GM23338 (cell line): ENCODE measurements at regions not wholly inside any gene's neighbourhood (a gene's known extent, or its start where the extent isn't known, plus 50 kb on each side); places are given as distances from the start of the nearest gene placed in this dataset.

ENCODE experiments used
- ATAC-seq: fragments of 200-7000 bp; cut with Tn5 transposase; 3 replicates; pipeline ENCODE4 v1.9.1; 2020
- DNase-seq: peaks from one replicate; pipeline ENCODE4 v3.0.0-alpha.2; 2015; ENCODE audit warnings: low spot score
- H2AFZ ChIP-seq: fragments of 200-600 bp; sonication (generic); 2 replicates; pipeline ENCODE4 v1.8.0; 2016; ENCODE audit warnings: antibody characterized with exemption, mild to moderate bottlenecking, moderate library complexity
- H3F3A ChIP-seq: fragments of 200-600 bp; sonication (generic); replicated peaks from 2 replicates; pipeline ENCODE4 v1.8.0; 2017; ENCODE audit warnings: antibody characterized with exemption, mixed run types, low read depth
- H3K27ac ChIP-seq: fragments of 200-600 bp; sonication (generic); 2 replicates; pipeline ENCODE4 v1.6.1; 2016; ENCODE audit warnings: low read depth
- H3K27me3 ChIP-seq: fragments of 200-600 bp; sonication (generic); 2 replicates; pipeline ENCODE4 v1.8.0; 2016; ENCODE audit warnings: mild to moderate bottlenecking, mixed run types, moderate library complexity; ENCODE audit not compliant: insufficient read depth
- H3K36me3 ChIP-seq: fragments of 200-600 bp; sonication (generic); 2 replicates; pipeline ENCODE4 v1.8.0; 2016; ENCODE audit warnings: mild to moderate bottlenecking; ENCODE audit not compliant: insufficient read depth
- H3K4me1 ChIP-seq: fragments of 200-600 bp; sonication (generic); 2 replicates; pipeline ENCODE4 v1.8.0; 2016; ENCODE audit warnings: mild to moderate bottlenecking, moderate library complexity; ENCODE audit not compliant: insufficient read depth
- H3K4me2 ChIP-seq: fragments of 200-600 bp; sonication (generic); 2 replicates; pipeline ENCODE4 v1.7.1; 2017; ENCODE audit warnings: mixed run types
- H3K4me3 ChIP-seq: fragments of 200-600 bp; sonication (generic); 2 replicates; pipeline ENCODE4 v1.6.1; 2016; ENCODE audit warnings: mixed run types
- H3K79me2 ChIP-seq: fragments of 200-600 bp; sonication (generic); replicated peaks from 2 replicates; pipeline ENCODE4 v1.8.0; 2017; ENCODE audit warnings: mild to moderate bottlenecking; ENCODE audit not compliant: insufficient read depth
- H3K9me2 ChIP-seq: fragments of 200-600 bp; sonication (generic); 2 replicates; pipeline ENCODE4 v1.8.0; 2017; ENCODE audit not compliant: insufficient read depth
- H4K20me1 ChIP-seq: fragments of 200-600 bp; sonication (generic); replicated peaks from 2 replicates; pipeline ENCODE4 v1.8.0; 2017; ENCODE audit warnings: mild to moderate bottlenecking; ENCODE audit not compliant: insufficient read depth
- H3K27ac Mint-ChIP-seq: 2 replicates; pipeline ENCODE4 v1.8.0; 2020; ENCODE audit warnings: inconsistent platforms, mild to moderate bottlenecking, moderate library complexity, mixed read lengths
- H3K27me3 Mint-ChIP-seq: 3 replicates; pipeline ENCODE4 v1.8.0; 2022; ENCODE audit warnings: low read depth, mild to moderate bottlenecking, moderate library complexity, mixed read lengths, inconsistent platforms; ENCODE audit not compliant: insufficient read depth, poor library complexity
- H3K36me3 Mint-ChIP-seq: 3 replicates; pipeline ENCODE4 v1.8.0; 2021; ENCODE audit warnings: low read depth, mild to moderate bottlenecking, inconsistent platforms, moderate library complexity, mixed read lengths
- H3K4me1 Mint-ChIP-seq: 3 replicates; pipeline ENCODE4 v1.8.0; 2020; ENCODE audit warnings: mild to moderate bottlenecking, inconsistent platforms, mixed read lengths
- H3K4me3 Mint-ChIP-seq: 3 replicates; pipeline ENCODE4 v1.8.0; 2021; ENCODE audit warnings: moderate library complexity, mild to moderate bottlenecking, inconsistent platforms, mixed read lengths
- H3K9me3 Mint-ChIP-seq: 3 replicates; pipeline ENCODE4 v1.8.0; 2020; ENCODE audit warnings: moderate library complexity, mild to moderate bottlenecking, inconsistent platforms, mixed read lengths
- CTCF ChIP-seq, 2 experiments: fragments of 200-600 bp in 1 of 2; sonication (generic) in 1 of 2; conservative IDR thresholded peaks; 2 replicates each; pipeline versions ENCODE4 v1.5.1 to v1.6.1; 2016 to 2017; ENCODE audit warnings: antibody characterized with exemption in 2 of 2, low read depth in 2 of 2, mild to moderate bottlenecking in 2 of 2, moderate library complexity in 1 of 2
- EZH2 ChIP-seq: fragments of 200-600 bp; sonication (generic); IDR thresholded peaks from one replicate; pipeline ENCODE4 v1.8.0; 2017; ENCODE audit warnings: antibody characterized with exemption, mild to moderate bottlenecking, low read depth; ENCODE audit not compliant: unreplicated experiment
- JUNB ChIP-seq: IDR thresholded peaks from one replicate; pipeline ENCODE4 v1.6.1; 2016; ENCODE audit warnings: antibody characterized with exemption; ENCODE audit not compliant: unreplicated experiment
- NANOG ChIP-seq: IDR thresholded peaks from 2 replicates; pipeline ENCODE4 v1.6.1; 2016; ENCODE audit warnings: antibody characterized with exemption, borderline replicate concordance
- STAT1 ChIP-seq: IDR thresholded peaks from one replicate; pipeline ENCODE4 v1.6.1; 2016; ENCODE audit warnings: antibody characterized with exemption; ENCODE audit not compliant: unreplicated experiment
- ZNF331 ChIP-seq: fragments of 250-450 bp; sonication (Bioruptor Pico); IDR thresholded peaks from 2 replicates; pipeline ENCODE4 v1.5.0; 2020; ENCODE audit warnings: low read depth, mild to moderate bottlenecking, moderate library complexity
- ZNF462 ChIP-seq: fragments of 250-450 bp; sonication (Bioruptor Pico); IDR thresholded peaks from 2 replicates; pipeline ENCODE4 v1.5.0; 2020; ENCODE audit warnings: mild to moderate bottlenecking, moderate library complexity

- no peak for TF ChIP-seq ZNF462
- TF ChIP-seq CTCF (conservative IDR thresholded peaks at IDR 0.05; ENCODE audit: low read depth in 2 of 2): no peak
- no peak for TF ChIP-seq ZNF331
- no peak for TF ChIP-seq JUNB
- no peak for TF ChIP-seq EZH2
- TF ChIP-seq STAT1: no peak
Measured at GRCh38 chr6:23330632-23331031, 761.3 kb downstream of the HDGFL1 start (continued).

- H3K9me2 ChIP-seq: peaks cover 3% of the 10 kb centered on the region; the same call in 1 of the 2 replicates
- no peaks in the 10 kb centered on the region for H3K36me3 Mint-ChIP-seq
- no peak for TF ChIP-seq ZNF462
- TF ChIP-seq NANOG: no peak
Measured at GRCh38 chr6:23334360-23334759, 765.0 kb downstream of the HDGFL1 start.

More at GRCh38 chr6:23334360-23334759, 765.0 kb downstream of the HDGFL1 start:
- H2AFZ ChIP-seq: no peak overlapping the region
- no peaks in the 10 kb centered on the region for H3K4me1 Mint-ChIP-seq
- no peaks in the 10 kb centered on the region for H3K79me2 ChIP-seq
- H3K4me3 Mint-ChIP-seq: no peak overlapping the region
- no peaks in the 10 kb centered on the region for H3K27me3 ChIP-seq
- H3K4me2 ChIP-seq: no peak overlapping the region
- no peaks in the 10 kb centered on the region for H3K4me1 ChIP-seq
- H3K36me3 ChIP-seq: no peaks in the 10 kb centered on the region
- DNase-seq: no peak
- H3F3A ChIP-seq: no peaks in the 10 kb centered on the region
- no peak overlapping the region for H3K27ac ChIP-seq
- H3K27ac Mint-ChIP-seq: no peak overlapping the region
- no peak overlapping the region for H3K4me3 ChIP-seq
- H3K9me3 Mint-ChIP-seq: no peaks in the 10 kb centered on the region
- peaks cover 2% of the 10 kb centered on the region for H3K27me3 Mint-ChIP-seq
- no peak for ATAC-seq
- no peaks in the 10 kb centered on the region for H4K20me1 ChIP-seq
